ENCODE measurements at regions not wholly inside any gene's neighbourhood (a gene's known extent, or its start where the extent isn't known, plus 50 kb on each side); places are given as distances from the start of the nearest gene placed in this dataset.

GRCh38 chr1:30652152-30652841, 71.1 kb downstream of the MATN1 start:
- no peak for TF ChIP-seq CTCF (IDR thresholded peaks at IDR 0.05)
- no peak for TF ChIP-seq POLR2AphosphoS5 (IDR thresholded peaks at IDR 0.05)
